Stimulated activated CD8-positive, alpha-beta memory T cell treated with anti-CD3 and anti-CD28 coated beads, Interleukin-4, amount 100 ng/mL, for 48 hours (primary cell): ENCODE measurements at regions not wholly inside any gene's neighbourhood (a gene's known extent, or its start where the extent isn't known, plus 50 kb on each side); places are given as distances from the start of the nearest gene placed in this dataset.
"Not testable (repeated sequence)": the region's sequence is repeated elsewhere in the genome, so short reads cannot be mapped to it uniquely, and the experiment has no call there.

Source experiments
- DNase-seq: peaks from one replicate; pipeline ENCODE4 v3.0.0-alpha.2; 2020

DNA sequence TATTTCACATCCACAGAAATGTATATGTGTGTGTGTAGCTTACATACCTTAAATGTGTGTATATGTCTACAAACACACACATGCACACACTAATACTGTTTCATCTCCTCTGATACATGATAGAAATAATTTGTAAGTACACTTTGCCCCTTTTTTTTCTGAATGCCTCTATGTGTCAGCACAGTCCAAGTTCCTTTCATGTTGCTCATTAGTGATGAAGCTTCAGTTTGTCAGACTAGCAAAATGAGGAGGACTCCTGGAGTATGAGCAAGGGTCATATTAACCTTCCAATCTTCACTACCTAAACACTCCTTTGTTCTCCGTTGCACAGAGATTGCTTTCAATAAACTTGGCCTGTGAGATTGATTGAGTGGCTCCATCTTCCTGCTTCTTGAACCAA, 935.4 kb downstream of the MRPL39 start:
- no peak for DNase-seq

DNA sequence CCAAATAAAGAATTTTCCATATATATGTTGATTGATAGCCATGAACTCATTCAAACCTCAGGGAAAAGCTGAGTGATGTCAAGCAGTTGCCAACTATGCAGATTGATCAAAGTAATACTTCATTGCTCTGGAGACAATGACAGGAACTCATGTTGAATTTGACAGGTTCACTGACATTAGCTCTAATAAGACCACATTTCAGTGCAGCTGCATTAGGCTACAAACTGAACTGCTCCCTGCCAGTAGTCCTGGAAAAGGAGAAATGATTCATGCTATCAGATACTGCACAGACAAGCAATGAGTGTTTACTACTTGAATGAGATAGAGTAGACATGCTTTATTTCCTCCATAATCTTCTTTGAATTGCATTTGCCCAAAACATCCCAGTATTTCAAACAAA, 948.4 kb downstream of the MRPL39 start:
- no peak for DNase-seq

DNA sequence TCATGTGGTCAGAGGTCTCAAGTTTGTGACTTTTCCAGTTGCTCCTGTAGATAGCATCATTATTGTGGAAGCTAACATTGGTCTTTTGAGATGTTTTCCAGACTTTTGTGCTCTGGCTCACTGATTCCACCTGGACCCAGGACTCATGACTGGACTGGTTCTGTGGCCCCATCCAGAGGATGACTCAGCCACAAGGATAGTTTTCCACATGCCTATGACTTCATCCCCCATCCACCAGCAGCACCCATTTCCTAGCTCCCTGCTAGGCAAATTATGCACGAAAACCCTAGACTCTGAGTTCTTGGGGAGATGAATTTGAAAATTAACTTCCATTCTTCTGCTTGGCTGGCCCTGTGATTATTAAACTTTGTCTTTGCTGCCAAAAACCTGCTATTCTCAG, 949.3 kb downstream of the MRPL39 start:
- no peak for DNase-seq

DNA sequence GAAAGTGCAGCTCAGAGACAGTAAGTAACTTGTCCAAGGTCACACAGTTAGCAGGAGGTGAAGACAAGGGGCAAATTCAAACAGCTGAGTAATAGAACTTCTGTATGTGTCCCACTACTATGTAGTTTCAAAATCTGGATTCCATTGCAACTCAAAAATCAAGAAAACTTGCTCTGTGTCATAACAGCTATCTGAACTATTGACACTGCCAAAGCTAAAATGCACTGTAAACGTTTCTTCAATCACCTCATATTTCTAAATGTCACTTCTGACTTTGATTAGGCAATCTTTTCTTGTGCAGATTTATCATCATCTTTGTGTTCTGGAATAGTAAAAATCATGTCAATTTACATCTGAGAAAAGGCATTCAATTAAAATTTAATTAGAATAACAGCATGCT, 957.6 kb downstream of the MRPL39 start:
- no peak for DNase-seq

DNA sequence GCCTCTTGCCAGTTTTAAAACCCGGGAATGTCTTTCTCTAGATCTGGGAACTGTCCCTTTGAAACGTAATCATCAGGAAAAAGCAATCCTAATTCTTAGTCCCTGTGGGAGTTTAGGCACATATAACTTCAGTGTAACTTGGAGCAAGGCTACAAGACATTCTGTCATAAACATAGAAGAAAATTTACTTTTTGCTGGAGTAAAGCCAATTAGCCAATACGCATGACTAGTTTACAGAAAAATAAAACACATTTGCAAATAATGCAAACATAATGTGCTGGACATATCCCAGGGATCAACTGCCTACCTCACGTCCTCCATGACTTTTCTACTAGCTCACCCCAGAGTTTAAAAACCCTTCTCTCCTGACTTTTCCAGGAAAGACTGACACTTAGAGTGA, 970.6 kb downstream of the MRPL39 start:
- DNase-seq: no peak

DNA sequence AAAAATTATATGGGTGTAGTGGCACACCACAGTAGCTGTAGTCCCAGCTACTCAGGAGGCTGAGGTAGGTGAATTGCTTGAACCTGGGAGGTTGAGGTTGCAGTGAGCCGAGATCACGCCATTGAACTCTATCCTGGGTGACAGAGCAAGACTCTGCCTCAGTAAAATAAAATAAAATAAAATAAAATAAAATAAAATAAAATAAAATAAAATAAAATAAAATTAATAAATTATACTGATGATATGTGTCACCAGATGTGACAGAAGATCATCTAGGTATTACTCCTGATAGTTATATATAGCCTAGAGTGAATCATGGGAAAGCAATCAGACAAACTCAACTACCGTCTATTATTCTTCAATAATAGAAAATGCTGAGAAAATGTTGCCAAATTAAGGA, 972.5 kb downstream of the MRPL39 start:
- DNase-seq: no peak

DNA sequence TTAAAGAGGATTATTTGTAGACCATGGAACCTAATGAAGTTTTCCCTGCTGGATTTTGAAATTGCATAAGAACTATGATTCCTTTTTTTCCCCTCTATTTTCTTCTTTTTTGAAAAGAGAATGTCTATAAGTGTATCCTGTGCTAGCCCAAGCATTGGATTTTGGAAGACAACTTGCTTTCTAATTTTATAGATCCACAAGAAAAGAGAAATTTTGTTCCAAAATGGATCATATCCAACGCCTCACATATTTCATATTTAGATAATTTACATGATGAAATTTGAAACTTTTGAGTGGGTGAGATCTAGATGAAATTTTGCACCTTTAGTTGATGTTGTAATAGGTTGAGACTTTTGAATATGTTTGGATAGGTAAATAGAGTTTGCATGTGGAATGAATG, 978.7 kb downstream of the MRPL39 start:
- DNase-seq: no peak

DNA sequence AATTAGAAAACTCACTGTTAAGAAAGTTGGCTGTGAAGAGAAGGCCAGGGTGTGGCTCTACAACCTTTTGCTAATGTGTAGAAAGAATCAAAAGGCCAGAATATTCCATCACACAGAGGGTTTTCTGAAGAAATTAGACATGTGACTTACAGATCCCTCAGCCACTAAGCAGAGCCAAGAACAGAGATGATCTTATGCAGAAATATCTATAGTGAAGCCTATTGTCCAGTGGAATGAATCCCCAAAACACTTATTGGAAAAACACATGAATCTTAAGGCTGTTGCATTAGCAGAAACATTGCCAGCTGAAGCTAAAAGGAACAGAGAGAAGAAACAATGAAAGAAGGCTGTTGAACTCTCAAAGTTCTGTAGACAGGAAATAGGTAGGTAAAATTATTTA, 979.2 kb downstream of the MRPL39 start:
- no peak for DNase-seq

DNA sequence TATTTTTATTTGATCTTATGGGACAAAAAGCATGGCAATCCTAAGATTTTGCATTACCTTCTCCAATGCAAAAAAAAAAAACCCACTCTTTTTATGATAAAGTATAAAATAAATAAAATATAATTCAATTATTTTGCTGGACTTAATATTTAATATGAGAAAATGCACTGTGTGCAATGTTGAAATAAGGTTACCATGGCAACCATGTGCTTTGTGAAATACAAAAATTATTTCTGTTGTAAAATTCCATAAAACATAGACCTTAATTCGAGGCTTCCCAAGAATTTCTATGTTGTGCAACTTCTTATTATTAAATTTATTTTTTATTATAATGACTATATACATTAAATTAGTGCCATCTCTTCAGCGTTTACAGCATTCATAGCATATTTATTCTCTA, 989.5 kb downstream of the MRPL39 start:
- no peak for DNase-seq

DNA sequence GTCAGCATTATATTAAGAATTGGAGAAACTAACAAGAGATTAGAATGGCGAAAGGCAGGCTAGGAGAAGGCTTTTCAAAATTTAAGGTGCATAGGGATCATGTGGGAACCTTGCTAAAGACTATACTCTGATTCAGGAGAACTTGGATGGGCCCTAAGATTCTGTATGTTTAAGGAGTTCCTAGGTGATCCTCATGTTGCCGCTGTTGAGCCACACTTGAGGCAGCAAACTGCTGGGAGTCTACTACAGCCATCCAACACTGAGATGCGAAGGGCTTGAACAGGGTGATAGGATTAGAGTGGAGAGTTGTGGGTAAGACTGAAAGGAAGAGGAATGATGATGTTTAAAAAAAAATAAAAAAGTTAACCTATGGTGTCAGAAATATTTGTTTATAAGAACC, 1013.2 kb downstream of the MRPL39 start:
- DNase-seq: no peak

DNA sequence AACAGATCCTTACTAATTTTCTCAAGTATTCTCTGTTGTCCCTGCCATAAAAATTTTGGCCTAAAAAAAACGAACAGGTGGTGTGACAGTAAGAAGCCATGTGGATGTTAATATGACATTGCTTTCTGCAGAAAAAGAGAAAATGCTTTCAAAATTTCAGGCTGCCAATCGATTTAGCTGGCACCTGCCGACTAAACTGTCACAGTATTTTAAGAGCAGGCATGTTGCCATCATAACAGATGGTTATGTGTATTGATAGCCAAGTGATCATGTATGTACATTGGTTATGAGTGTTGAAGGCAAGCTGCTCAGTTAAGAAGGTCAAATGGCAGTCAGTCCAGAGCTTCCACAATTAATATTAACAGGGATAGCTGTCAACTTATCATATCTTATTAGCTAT, 1017.0 kb downstream of the MRPL39 start:
- DNase-seq: no peak

DNA sequence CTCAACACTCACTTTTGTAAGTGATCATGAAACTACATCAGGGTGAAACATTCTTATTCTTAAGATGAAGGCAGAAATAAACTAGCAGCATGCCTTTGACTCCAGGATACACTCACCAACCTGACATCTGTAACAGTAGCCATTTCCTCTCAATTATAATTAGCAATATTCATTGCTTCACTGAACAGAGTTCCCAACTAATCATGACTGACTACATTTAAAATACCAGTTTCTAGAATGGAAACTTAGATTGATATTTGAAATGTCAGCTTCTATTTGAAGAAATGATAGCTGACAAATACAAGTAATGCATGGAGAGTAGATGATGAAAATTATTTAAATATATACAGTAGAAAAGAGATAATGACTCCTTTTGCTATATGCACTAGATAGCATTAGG, 1023.8 kb downstream of the MRPL39 start:
- no peak for DNase-seq

DNA sequence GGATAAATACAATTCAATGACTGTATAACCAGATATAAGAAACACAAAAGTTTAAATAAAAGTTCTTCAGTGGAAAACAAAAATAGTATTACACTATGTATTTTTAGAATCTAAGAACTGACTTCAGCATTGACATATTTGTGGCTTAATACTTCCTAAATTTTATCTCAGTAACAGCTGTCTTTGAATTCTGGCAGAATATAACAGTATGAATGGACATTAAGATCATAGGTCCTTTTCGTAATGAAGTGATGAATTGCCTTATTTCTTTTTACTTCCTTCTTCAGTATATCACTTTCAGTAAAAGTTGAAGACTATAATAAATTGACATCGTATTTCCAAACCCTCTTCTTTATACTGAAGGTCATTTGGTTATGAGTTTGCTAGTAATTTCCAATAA, 1030.0 kb downstream of the MRPL39 start:
- DNase-seq: no peak

DNA sequence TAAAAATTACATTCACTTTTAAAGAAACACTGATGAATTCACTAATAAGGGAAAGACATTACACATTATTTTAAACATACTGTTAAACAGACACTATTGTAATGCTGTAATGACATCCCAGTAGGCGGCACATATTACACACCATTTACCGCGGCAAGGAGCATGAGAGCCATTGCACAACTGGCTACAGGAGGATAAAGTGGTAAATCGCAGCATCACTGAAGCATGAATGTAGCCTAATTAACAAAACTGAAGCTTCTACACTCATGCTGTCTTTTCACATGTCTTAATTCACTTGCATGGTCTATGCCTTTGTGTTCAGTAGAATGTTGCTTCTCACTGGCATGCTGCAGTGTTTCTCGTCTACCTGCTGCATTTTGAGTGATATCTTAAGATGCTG, 1046.0 kb downstream of the MRPL39 start:
- DNase-seq: no peak

DNA sequence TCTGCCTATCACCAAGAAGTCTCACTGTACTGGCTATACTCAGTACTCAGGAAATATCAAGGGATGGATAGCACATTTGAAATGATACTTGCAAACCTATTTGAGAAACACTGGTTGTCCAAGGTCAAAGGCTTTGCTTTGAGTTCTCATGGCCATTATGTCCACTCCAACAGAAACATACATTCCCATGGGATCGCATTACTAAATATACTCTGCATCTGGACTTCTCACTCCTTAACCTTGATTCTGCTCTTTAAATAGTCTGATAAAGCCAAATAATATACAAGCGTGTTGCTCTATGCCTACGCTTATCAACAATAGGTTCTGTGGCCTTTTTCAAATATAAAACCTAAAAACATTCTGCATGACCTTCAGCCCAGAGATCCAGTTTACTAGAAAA, 1054.8 kb downstream of the MRPL39 start:
- DNase-seq: no peak

DNA sequence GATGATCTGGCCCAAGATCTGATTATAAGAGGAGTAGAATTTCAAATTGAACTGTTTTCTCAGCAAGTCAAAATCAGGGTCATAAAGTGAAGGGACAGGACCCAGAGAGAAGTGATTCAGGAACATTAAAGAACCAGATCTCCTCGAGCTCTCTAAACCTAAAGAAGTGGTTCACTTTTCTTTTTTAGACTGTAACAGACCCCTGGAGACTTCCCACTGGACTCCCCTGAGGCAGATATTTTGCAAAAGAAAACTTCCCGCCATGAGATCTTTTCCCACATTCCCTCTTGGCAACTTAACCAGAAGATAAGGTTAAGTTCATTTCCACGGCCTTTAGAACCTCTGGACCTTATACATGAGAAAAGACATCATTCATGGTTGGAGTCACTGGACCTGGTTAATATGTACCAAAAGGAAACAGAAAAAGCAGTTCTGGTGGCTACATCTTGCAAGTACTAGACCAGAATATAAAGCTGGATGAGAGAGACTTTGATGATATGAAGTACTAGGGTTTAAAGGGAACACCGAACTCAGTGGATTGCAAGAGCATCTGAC, 1061.4 kb downstream of the MRPL39 start:
- no peak for DNase-seq

DNA sequence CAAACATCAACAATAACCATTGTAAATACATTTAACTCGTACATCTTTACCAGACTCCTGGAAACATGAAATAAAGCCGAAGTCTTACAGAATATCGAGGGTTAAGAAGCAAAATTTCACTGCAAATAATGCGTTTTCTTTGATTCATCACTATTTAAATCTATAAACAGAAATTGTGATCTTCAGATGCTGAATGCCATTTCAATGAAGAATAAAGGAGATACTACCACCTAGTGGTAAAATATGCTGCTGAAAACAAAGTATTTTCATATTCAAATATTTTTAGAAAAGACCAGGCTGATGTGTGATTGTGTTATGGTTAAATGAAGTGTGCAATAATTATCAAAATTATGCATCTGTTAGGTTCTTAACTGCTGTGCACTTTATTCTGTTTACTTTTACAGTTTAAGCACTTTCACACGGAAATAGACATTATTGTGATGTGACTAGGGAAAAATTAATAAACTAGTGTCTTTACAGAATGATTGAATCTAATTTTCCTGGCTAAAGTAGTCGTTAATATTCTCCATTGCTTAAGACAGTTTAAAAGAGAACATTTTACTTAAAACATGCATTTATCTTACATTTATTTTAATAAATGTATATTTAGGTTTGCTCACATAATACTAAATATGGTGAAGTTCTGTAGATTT, 1093.1 kb downstream of the MRPL39 start:
- no peak for DNase-seq

DNA sequence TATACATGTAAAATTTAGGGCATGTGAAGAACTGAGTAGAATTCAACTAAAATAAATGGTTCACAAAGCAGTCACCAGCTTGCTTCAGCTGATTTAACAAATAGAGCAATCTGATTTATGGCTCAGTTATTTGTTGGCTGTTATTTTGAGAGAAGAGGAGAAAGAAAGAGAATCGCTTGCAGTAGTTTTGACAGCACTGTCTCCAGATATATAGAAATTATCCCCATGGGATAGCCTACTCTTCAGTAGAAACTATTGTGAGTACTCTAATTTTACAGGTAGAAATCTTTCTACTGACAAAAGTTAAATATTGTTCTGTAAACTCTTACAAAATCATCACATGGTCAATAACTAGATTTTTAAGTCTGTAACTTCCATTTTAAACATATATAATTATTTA, 1098.2 kb downstream of the MRPL39 start:
- DNase-seq: no peak

DNA sequence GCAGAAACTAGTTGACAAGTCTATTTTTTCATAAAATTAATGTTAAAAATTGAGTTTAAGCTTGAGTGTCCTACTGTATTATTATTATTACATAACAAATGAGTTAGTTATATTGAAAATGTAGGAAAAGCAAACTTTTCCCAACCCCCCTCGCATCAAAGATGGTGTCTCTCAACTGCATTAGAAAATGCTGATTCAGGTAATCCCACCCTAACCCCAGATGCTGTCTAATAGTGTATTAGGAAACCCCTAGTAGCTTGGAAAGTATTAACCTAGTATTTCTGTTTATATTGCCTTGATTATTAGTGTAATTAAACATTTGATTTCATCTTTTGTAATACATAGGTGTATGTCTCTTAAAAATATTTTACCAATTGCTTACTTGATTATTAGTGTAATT, 1120.3 kb downstream of the MRPL39 start:
- DNase-seq: no peak

DNA sequence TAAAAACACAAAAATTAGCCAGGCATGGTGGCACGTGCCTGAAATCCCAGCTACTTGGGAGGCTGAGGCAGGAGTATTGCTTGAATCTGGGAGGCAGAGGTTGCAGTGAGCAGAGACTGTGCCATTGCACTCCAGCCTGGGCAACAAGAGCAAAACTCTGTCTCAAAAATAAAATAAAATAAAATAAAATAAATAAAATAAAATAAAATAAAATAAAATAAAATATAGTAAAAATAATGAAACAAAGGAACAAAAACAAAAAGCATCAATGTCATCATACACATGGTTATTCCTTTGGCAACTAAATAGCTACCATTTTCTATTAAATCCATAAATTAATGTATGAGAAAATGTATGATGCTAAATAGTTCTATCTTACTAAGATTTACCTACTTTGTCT, 1123.9 kb downstream of the MRPL39 start:
- not testable (repeated sequence) for DNase-seq

DNA sequence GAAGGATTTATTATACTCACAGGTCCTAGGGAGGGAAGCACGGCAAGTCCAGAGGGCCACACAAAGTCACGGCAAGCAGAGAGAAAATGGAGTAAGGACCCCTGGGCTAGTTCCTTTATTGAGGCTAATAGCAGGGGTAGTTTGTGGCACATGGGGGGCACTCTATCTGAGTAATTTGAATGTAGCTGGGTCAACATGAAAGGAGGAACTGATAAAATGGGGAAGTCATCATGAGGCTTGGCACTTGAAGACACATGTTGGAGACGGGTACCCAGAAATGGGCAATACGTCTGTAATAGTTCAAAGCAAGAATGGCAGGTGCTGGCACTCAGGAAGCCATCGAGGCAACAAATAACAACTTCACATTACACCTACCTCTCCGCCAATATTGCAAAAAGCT, 1136.4 kb downstream of the MRPL39 start:
- no peak for DNase-seq

DNA sequence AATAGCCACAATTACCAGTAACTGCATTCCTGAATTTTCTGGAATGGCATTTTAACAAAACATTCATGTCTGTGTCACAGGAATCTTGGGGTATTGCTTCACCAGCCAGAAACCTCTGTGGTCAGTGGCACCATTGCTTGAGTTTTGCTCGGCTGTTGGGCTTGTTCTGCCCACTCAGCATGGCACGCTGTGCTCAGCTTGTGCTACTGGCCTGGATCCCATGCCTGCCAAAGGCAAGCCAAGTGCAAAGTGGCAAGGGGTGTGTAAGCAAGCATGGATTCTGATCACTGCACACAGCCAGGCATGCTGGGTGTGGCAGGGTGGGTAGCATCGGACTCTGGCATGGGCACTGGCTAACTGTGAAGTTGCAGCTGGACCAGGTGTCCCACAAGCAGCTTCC, 1150.9 kb downstream of the MRPL39 start:
- DNase-seq: no peak

DNA sequence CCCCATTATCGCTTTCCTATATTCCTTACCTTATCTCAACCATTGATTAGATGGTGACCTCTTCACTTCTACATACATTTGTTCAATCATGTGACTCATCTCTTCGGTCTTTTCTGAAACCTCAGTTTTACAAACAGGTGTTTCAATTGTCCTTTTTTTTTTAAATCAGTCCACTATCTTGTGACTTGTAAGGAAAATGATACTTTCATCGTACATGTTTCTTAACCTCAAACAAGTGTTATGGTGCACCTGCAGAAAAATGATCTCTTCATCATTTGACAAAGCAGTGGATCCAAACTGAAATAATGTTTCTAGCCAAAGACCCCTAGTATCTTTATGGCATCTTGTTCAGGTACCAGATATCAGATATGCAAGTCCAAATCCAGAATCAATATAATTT, 1157.2 kb downstream of the MRPL39 start:
- no peak for DNase-seq

DNA sequence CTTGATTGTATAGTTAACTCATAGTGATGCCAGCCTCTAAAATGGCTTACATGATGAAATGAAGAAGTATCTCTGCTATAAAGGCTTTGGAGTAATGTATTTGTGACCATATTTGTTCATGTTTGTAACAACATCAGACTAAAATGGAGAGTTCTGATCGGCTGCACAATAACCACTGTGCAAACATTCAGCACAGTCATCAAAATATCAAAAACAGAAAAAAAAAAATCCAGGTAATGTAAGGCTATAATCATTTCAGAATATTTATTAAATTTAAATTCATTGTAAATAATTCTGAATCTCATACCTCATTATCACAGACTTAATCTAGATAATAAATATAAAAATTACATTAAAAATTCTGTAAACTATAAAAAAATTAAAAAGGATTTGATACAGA, 1161.8 kb downstream of the MRPL39 start:
- no peak for DNase-seq

DNA sequence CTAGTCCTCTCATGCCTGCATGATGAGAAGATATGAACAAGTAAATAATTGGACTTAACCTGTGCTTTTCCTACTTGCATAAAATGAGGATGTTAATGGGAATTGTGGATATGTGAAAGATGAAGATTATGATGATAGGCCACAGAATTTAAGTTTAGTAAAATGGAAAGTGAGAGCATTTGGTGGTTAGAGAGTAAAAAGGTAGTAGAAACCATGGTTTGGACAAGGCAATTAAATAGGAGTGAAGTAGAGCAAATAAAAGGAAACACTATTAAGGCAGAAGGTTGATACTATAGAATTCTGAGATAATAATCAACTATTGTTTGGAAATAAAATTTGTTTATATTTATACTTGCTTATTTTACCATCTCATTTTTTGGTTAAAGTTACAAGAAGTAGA, 1162.5 kb downstream of the MRPL39 start:
- DNase-seq: no peak

DNA sequence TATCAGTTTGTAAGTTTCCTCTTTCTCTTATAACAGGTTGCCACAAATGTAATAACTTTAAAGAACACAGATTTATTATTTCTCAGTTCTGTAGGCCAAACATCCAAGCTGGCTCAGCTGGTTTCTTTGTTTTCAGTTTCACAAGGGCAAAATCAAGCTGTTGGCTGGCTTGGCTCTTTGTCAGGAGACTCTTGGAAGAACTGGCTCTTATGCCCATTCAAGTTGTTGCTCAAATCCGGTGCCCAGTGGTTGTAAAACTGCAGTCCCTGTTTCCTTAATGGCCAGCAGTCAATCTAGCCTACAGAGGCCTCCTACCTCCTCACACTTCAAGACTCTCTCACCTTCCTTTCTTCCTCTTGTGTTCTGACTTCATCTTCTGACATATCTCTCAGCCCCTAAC, 1171.0 kb downstream of the MRPL39 start:
- DNase-seq: no peak
